NT2/D1 (cell line): ENCODE measurements at regions not wholly inside any gene's neighbourhood (a gene's known extent, or its start where the extent isn't known, plus 50 kb on each side); places are given as distances from the start of the nearest gene placed in this dataset.

Experiments used
- SUZ12 ChIP-seq: IDR thresholded peaks from 2 replicates; pipeline ENCODE4 v1.6.1; 2011; ENCODE audit not compliant: insufficient read length, insufficient read depth; ENCODE audit errors: extremely low read depth
- YY1 ChIP-seq: IDR thresholded peaks from 2 replicates; pipeline ENCODE4 v1.6.1; 2011; ENCODE audit not compliant: insufficient read length, insufficient read depth

DNA sequence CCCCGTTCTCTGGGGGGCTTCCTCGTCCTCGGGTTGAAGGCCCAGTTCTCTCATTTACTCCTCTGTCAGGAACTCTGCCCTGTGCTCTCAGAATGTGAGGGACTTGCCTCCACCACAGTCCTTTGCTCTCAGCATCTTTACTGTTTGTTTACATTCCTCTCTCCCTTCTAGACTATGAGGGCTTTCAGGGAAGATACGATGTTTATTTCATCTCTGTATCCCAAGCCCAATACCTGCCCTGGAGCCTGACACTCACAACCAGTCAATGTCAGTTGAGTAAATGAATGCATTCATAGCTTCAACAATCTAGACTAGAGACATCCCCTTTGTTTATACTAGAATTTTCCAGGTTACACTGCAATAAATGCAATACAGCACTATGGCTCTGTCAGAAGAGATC, 409.6 kb upstream of the CDH11 start:
- TF ChIP-seq SUZ12: no peak
- TF ChIP-seq YY1: no peak
